Naive thymus-derived CD8-positive, alpha-beta T cell (primary cell): ENCODE measurements at regions not wholly inside any gene's neighbourhood (a gene's known extent, or its start where the extent isn't known, plus 50 kb on each side); places are given as distances from the start of the nearest gene placed in this dataset.

Experiments used
- ATAC-seq, 2 donors: fragments of 150-1000 bp; cut with Tn5 transposase in 1 of 2; sonication (Bioruptor Pico), chemical (Tn5 transposase) in 1 of 2; 1 replicate in 1 of 2; 2 replicates in 1 of 2; pipeline ENCODE4 v1.10.0; 2021; ENCODE audit warnings: mild to moderate bottlenecking in 2 of 2, moderate library complexity in 2 of 2
- POLR2A ChIA-PET: fragments of 350-600 bp; sonication (Branson Sonifier 250); formaldehyde crosslinking; loops from one replicate; lab custom pipeline; 2021; ENCODE audit warnings: antibody characterized with exemption; lab: Charles Lee
- DNase-seq, 10 donors: peaks; one replicate each; pipeline versions ENCODE4 v3.0.0 to v3.0.0-alpha.2; 2020 to 2022
- H3K27ac Mint-ChIP-seq, 10 donors: one replicate each; pipeline ENCODE4 v1.8.0; 2020 to 2022; ENCODE audit warnings: mild to moderate bottlenecking in 10 of 10, mixed read lengths in 10 of 10, moderate library complexity in 4 of 10, inconsistent platforms in 1 of 10
- H3K27me3 Mint-ChIP-seq, 5 donors: one replicate each; pipeline ENCODE4 v1.8.0; 2021 to 2022; ENCODE audit warnings: mixed read lengths in 5 of 5
- H3K36me3 Mint-ChIP-seq, 3 donors: one replicate each; pipeline ENCODE4 v1.8.0; 2020 to 2022; ENCODE audit warnings: mixed read lengths in 3 of 3, mild to moderate bottlenecking in 2 of 3, inconsistent platforms in 1 of 3
- H3K4me1 Mint-ChIP-seq, 4 donors: one replicate each; pipeline ENCODE4 v1.8.0; 2021 to 2022; ENCODE audit warnings: mixed read lengths in 4 of 4
- H3K4me3 Mint-ChIP-seq, 10 donors: one replicate each; pipeline ENCODE4 v1.8.0; 2020 to 2022; ENCODE audit warnings: mild to moderate bottlenecking in 10 of 10, mixed read lengths in 10 of 10, moderate library complexity in 6 of 10, inconsistent platforms in 1 of 10
- H3K9me3 Mint-ChIP-seq, 9 donors: one replicate each; pipeline ENCODE4 v1.8.0; 2020 to 2022; ENCODE audit warnings: mixed read lengths in 9 of 9, mild to moderate bottlenecking in 3 of 9, inconsistent platforms in 1 of 9, moderate library complexity in 1 of 9

DNA sequence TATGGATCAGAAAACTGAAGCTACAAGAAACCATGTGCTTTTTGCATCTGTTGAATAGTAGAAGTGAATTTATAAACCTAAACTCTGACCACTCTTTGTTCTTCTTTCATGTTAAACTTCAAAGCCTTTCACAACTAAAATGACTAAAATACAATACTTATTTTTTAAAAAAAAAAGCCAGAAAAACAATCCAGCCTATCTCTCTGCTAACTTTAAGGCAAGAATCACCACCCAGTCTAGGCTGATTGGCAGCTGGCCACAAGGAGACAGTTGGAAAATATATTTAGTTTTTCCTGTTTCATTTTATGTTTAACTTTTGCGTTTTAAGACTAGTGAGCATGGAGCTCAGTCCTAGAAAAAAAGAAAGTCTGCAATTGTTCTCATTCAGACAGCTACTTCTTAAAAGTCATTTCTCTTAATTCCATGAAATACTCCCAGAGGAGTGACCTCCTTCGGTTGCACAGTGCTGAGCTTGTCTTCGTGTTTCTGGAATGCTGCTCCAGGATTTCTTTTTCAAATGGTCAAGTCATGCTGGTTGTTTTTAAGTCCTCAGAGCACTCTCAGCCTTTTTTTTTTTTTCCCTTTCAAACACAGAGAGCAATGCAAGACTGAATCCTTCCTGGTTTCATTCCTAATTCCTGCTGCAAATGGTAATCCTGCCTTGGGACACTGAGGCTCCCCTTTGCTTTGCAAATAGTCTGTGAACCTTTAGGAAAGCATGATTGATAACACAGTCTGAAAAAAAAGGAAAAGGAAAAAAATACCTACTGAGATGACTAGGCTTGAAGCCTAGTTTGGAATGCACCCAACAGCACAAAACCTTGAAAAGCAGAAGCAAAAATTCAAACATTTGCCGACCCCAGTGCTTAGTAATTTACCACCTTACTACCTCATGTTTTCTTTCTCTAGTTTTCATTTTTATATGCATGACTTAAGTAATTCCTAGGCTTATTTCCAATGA, 233.3 kb upstream of the DAAM1 start:
- Mint-ChIP-seq H3K9me3 (peaks cover 0 to 12% (median 0%) of the 10 kb centered on the region in 9 donors), H3K36me3 (no peaks in the 10 kb centered on the region), H3K4me1 (peaks cover 0 to 3% (median 0%) of the 10 kb centered on the region in 4 donors), H3K4me3 (no peak overlapping the region), H3K27ac (no peak overlapping the region), H3K27me3 (peaks cover 12 to 31% (median 14%) of the 10 kb centered on the region in 5 donors)
- DNase-seq (no peak), ATAC-seq (no peak)
- POLR2A ChIA-PET: no interaction called here

DNA sequence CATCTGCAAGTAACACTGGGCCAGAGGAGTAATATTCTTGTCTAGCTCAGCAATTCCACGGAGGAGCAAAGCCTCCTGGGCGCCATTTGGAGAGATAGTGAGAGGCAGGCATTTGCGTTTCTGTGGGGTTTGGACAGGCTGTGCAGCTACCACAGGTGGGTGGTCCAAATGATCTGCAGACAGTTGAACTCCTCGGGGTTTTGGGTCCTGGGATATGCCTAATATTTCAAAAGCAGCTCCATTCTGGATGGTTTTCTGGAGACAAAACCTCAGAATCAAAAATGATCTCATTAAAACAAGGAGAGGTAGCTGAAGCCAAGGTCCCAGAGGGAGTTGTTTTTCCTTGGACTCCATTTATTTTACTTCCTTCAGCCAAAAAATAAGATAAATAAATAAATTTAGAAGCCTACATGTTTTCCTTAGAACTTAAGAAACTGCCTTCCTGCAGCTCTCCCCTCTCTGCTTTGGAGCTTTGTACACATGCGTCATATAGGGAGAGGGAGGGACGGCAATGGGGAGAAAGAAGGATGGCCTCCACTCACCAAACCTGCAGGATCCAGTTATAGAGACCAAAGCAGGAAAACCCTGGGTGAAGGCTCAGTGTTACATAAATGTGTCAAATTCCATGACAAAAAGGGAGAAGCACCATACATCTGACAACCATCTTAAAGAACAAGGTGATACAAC, 227.3 kb upstream of the DAAM1 start:
- no peak overlapping the region for H3K27ac Mint-ChIP-seq
- no peak for DNase-seq
- POLR2A ChIA-PET: no interaction called here
- H3K4me1 Mint-ChIP-seq: peaks cover 0 to 2% (median 0%) of the 10 kb centered on the region in 4 donors
- peaks cover 0 to 18% (median 5%) of the 10 kb centered on the region in 5 donors for H3K27me3 Mint-ChIP-seq
- H3K36me3 Mint-ChIP-seq: no peaks in the 10 kb centered on the region
- H3K4me3 Mint-ChIP-seq: no peak overlapping the region
- no peak for ATAC-seq
- H3K9me3 Mint-ChIP-seq: peaks cover 0 to 12% (median 0%) of the 10 kb centered on the region in 9 donors

DNA sequence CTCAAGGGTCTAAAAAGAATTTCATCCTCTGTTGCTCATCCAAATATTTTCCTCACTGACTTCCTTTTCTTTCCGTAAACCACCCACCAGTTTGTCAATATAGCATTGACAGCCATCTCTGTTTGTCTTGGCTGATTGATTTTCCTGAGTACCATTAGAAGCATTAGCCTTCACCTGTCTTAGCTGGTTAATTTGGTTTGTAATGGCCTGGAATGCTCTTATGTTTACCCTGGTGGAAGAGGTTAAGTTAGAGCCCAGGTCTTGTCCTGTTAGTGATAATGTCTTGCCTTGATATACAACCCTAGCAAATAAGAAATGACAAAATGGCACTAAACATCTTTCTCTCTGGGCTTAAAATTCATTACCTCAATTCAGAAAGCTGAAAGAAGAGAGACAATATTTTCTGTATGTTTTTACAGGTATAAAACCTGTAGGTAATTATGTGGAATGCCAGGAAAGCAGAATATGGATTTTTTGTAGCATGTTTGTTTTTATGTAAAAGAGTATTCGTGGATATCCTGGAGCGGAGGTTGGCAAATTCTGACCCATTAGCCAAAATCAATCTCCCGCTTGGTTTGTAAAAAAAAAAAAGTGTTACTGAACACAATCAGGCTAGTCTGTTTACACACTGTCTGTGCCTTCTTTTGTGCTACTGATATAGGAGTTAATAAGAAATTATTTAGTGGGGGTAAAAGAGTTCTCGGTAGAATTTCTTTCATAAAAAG, 224.4 kb upstream of the DAAM1 start:
- no peaks in the 10 kb centered on the region for H3K36me3 Mint-ChIP-seq
- no peak for DNase-seq
- no peak overlapping the region for H3K4me3 Mint-ChIP-seq
- POLR2A ChIA-PET: no interaction called here
- H3K4me1 Mint-ChIP-seq: no peaks in the 10 kb centered on the region
- ATAC-seq: no peak
- no peaks in the 10 kb centered on the region for H3K9me3 Mint-ChIP-seq
- H3K27ac Mint-ChIP-seq: no peak overlapping the region
- peaks cover 0 to 13% (median 0%) of the 10 kb centered on the region in 5 donors for H3K27me3 Mint-ChIP-seq

DNA sequence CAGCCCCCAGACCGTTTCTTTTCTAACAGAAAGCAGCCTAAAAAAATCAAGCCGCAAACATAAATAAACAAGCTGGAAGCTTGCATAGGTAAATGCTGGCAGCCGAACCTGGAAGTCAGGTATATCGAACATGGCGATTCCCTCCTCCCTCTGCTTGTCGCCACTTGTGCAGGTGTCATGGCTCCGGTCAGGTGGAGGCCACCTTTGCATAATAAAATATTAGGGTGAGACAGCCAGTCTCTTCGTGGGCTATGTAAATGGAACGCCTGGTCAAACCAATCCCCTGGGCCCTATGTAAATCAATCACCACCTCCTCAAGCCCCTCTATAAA, 223.9 kb upstream of the DAAM1 start:
- H3K27ac Mint-ChIP-seq: no peak overlapping the region
- peaks cover 0 to 13% (median 0%) of the 10 kb centered on the region in 5 donors for H3K27me3 Mint-ChIP-seq
- H3K4me3 Mint-ChIP-seq: no peak overlapping the region
- DNase-seq (no peak), ATAC-seq (no peak)
- POLR2A ChIA-PET: no interaction called here
- H3K4me1 Mint-ChIP-seq: no peaks in the 10 kb centered on the region
- H3K9me3 Mint-ChIP-seq: no peaks in the 10 kb centered on the region
- no peaks in the 10 kb centered on the region for H3K36me3 Mint-ChIP-seq

DNA sequence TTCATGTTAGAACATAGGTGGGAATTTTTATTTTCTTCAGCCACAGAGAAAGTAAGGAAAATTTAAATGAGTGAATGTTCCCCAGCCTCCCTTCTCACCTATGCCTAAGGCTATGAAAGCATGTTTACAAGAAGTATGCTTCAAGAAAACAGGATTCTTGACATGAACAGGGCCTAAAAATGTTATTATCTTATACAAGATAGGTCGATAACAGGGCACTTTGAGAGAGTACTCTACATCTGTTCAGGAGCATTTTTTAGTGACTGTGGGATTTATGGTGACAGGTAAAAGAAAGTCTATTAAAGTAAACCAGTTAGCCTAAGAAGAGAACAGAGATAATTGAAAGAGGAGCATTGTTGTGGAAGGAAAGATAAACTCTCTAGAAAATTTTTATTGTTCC, 222.9 kb upstream of the DAAM1 start:
- Mint-ChIP-seq H3K36me3 (no peaks in the 10 kb centered on the region), H3K27me3 (peaks cover 0 to 13% (median 0%) of the 10 kb centered on the region in 5 donors), H3K27ac (no peak overlapping the region), H3K4me1 (no peaks in the 10 kb centered on the region), H3K4me3 (no peak overlapping the region), H3K9me3 (no peaks in the 10 kb centered on the region)
- no peak for ATAC-seq
- POLR2A ChIA-PET: no interaction called here
- no peak for DNase-seq

DNA sequence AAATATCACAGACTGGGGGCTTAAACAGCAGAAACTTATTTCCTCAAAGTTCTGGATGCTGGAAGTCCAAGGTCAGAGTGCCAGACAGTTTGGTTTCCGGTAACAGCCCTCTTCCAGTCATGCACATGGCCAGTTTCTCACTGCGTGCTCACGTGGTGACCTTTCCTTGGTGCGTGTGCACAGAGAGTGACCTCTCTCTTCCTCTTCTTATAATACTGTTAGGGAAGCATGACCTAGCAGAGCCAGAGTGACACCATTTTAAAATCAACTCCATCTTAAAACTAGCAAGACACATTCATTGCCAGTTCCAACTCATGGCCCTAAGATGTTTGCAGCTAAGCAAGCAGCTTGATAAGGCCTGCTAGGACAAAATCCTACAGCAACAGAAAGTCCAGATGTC, 221.5 kb upstream of the DAAM1 start:
- Mint-ChIP-seq H3K27me3 (peaks cover 0 to 13% (median 0%) of the 10 kb centered on the region in 5 donors), H3K36me3 (no peaks in the 10 kb centered on the region), H3K9me3 (no peaks in the 10 kb centered on the region), H3K27ac (no peak overlapping the region), H3K4me3 (no peak overlapping the region), H3K4me1 (no peaks in the 10 kb centered on the region)
- no peak for DNase-seq
- ATAC-seq: no peak
- POLR2A ChIA-PET: no interaction called here

DNA sequence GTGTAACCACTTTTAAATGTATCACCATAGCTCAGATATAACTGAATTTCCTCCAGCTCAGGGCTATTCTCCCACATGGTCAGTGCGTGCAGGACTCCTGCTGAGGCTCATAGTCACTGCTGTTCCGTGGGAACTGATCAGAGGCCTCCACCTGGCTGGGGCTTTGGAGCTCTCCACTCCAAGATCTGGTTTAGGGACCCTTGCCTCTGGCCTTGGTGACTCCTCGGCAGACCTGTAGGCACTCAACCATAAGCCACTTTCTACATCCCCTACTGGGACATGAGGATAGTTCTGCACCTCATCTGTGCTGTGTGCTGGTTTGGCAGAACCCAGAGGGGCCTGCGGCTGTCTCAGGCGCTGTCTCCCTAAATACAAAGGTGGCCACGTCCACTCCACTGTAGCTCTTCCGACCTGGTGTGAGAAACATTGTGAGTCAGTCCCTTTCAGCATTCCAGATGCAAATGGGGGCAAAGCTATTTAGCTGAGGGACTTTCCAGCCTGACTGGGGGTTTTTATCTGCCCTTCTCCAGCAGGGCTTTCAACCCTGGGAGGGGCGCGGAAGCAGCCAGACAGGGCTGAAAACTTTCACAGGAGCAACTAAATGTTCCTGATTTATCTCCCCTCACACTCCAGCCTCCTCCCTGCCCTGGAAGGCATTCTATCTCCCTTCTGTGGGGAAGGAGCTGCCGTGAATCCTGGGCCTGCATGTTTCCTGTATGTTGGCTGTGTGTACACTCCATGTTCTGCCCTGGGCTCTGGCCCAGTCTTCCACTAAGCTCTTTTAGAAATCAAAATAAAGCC, 218.3 kb upstream of the DAAM1 start:
- Mint-ChIP-seq H3K27me3 (peaks cover 0 to 8% (median 0%) of the 10 kb centered on the region in 5 donors), H3K4me3 (no peak overlapping the region), H3K36me3 (no peaks in the 10 kb centered on the region), H3K4me1 (no peaks in the 10 kb centered on the region), H3K9me3 (no peaks in the 10 kb centered on the region), H3K27ac (no peak overlapping the region)
- no peak for DNase-seq
- no peak for ATAC-seq
- POLR2A ChIA-PET: no interaction called here

DNA sequence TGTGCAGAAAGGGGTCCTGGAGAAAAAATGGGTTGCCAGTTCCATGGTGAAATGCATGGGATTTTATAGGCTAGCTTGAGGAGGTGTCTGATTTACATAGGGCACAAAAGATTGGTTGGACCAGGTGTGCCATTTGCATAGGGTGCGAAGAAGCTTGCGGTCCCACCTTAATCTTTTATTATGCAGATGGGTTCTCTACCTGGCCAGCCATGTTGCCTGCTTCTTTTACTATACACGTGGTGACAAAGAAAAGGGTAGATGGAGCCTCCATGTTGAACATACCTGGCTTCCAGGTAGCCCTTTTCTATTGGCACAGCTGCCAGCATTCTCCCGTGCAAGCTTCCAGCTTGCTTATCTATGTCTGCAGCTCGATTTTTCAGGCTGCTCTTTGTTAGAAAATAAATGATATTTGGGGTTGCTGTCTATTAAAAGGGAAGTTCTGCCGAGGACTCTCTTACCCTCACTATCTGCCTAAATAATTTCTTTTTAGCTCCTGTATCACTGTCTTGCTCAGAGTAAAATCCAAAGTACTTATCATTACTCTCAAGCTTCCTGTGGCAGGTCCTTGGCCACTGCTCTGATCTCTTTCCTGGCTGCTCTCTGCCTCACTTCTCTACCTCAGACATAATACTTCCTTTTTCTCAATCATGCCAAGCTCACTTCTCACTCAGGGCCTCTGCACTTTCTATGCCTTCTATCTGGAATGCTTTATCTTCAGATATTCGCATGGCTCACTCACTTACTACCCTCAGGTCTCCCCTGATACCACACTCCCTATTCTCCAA, 216.0 kb upstream of the DAAM1 start:
- no peaks in the 10 kb centered on the region for H3K4me1 Mint-ChIP-seq
- ATAC-seq (no peak), DNase-seq (no peak)
- H3K27me3 Mint-ChIP-seq: peaks cover 0 to 3% (median 0%) of the 10 kb centered on the region in 5 donors
- POLR2A ChIA-PET: no interaction called here
- H3K4me3 Mint-ChIP-seq: no peak overlapping the region
- no peaks in the 10 kb centered on the region for H3K36me3 Mint-ChIP-seq
- H3K9me3 Mint-ChIP-seq: no peaks in the 10 kb centered on the region
- no peak overlapping the region for H3K27ac Mint-ChIP-seq

DNA sequence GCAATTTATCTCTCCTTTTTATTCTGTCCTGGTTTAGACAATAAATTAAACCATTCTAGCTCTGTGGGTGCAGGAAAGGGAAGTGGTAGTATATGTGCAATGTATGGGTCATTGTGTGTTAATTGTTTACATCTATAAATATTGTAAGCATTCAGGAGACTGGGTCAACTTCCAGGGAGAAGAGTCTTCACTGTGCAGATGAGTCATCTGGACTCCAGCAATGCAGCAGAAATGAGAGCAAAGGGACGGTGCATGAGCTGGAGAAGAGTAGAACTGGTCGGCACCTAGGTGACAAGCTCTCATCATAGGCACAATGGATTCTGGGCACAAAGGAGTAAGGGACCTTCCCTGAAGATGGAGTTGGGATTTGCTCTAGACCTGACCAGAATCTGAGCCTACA, 211.1 kb upstream of the DAAM1 start:
- POLR2A ChIA-PET: no interaction called here
- no peaks in the 10 kb centered on the region for H3K9me3 Mint-ChIP-seq
- peaks cover 0 to 3% (median 0%) of the 10 kb centered on the region in 5 donors for H3K27me3 Mint-ChIP-seq

DNA sequence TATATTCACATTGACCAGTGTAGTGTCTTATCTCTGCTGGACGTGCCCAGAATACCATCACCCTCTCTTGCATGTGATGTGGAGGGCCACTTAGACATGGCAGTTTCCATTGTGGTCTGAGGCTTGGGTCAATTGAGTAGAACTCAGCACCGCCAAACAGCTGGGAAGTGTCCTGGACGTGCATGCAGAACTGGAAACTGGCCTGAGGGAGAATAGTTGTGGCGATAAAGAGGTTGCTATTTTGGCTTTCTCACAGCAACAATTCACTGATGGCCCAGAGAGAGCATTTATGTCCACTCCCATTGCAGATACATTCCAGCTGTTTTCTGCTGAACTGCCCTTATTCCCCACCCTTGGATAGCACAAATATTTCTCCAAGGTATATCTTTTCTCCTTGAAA, 210.1 kb upstream of the DAAM1 start:
- no peaks in the 10 kb centered on the region for H3K36me3 Mint-ChIP-seq
- DNase-seq (no peak), ATAC-seq (no peak)
- H3K27ac Mint-ChIP-seq: no peak overlapping the region
- H3K27me3 Mint-ChIP-seq: peaks cover 0 to 3% (median 0%) of the 10 kb centered on the region in 5 donors
- POLR2A ChIA-PET: no interaction called here
- H3K9me3 Mint-ChIP-seq: no peaks in the 10 kb centered on the region
- H3K4me3 Mint-ChIP-seq: no peak overlapping the region
- H3K4me1 Mint-ChIP-seq: no peaks in the 10 kb centered on the region

More for the DNA sequence above, 211.1 kb upstream of the DAAM1 start:
- H3K4me1 Mint-ChIP-seq: no peaks in the 10 kb centered on the region
- H3K36me3 Mint-ChIP-seq: no peaks in the 10 kb centered on the region
- H3K27ac Mint-ChIP-seq: no peak overlapping the region
- DNase-seq (no peak), ATAC-seq (no peak)
- H3K4me3 Mint-ChIP-seq: no peak overlapping the region

DNA sequence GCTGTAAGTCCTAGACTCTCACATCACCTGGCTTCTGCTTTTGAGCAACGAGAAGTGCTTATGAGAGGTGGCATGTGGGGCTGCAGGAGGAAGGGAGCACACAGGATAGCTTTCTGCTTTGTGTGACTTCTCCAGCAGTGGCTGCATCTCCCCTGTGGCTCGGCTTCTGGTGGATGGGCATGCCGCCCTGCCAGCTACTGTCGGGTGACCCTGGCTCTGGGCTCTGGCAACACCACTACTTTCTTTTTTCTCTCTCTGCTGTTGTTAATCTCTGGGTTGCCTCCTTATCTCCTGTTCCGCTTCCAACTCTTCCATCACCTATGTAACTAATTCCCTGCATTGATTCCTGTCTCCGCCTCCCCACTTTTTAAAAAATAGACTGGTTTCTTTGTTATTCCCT, 209.1 kb upstream of the DAAM1 start:
- no peaks in the 10 kb centered on the region for H3K9me3 Mint-ChIP-seq
- POLR2A ChIA-PET: no interaction called here
- ATAC-seq (no peak), DNase-seq (no peak)
- no peaks in the 10 kb centered on the region for H3K4me1 Mint-ChIP-seq
- no peak overlapping the region for H3K27ac Mint-ChIP-seq
- no peak overlapping the region for H3K4me3 Mint-ChIP-seq
- peaks cover 0 to 3% (median 0%) of the 10 kb centered on the region in 5 donors for H3K27me3 Mint-ChIP-seq
- H3K36me3 Mint-ChIP-seq: no peaks in the 10 kb centered on the region

DNA sequence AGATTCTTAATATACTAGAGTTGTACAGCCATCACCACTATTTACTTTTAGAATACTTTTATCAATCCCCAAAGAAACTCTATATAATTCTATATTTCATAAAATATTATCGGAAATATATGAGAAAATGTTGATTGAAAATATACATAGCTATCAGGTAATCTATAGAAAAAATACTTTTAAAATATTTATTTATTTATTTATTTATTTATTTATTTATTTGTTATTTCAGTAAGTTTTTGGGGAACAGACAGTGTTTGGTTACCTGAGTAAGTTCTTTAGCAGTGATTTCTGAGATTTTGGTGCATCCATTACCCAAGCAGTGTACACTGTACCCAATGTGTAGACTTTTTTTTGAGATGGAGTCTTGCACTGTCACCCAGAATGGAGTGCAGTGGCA, 206.6 kb upstream of the DAAM1 start:
- POLR2A ChIA-PET: no interaction called here
- H3K36me3 Mint-ChIP-seq: no peaks in the 10 kb centered on the region
- peaks cover 0 to 7% (median 0%) of the 10 kb centered on the region in 5 donors for H3K27me3 Mint-ChIP-seq
- ATAC-seq (no peak), DNase-seq (no peak)
- no peaks in the 10 kb centered on the region for H3K4me1 Mint-ChIP-seq
- no peaks in the 10 kb centered on the region for H3K9me3 Mint-ChIP-seq
- no peak overlapping the region for H3K27ac Mint-ChIP-seq
- no peak overlapping the region for H3K4me3 Mint-ChIP-seq
